Loucy (cell line): ENCODE measurements at regions not wholly inside any gene's neighbourhood (a gene's known extent, or its start where the extent isn't known, plus 50 kb on each side); places are given as distances from the start of the nearest gene placed in this dataset.

Experiments
- CTCF ChIP-seq: fragments of 200-600 bp; sonication (generic); conservative IDR thresholded peaks from 2 replicates; pipeline ENCODE4 v1.5.1; 2014; ENCODE audit warnings: mild to moderate bottlenecking, antibody characterized with exemption, low read length
- EZH2phosphoT487 ChIP-seq: fragments of 200-600 bp; IDR thresholded peaks from 2 replicates; pipeline ENCODE4 v1.6.1; 2018; ENCODE audit warnings: antibody characterized with exemption, mild to moderate bottlenecking, moderate library complexity, borderline replicate concordance

DNA sequence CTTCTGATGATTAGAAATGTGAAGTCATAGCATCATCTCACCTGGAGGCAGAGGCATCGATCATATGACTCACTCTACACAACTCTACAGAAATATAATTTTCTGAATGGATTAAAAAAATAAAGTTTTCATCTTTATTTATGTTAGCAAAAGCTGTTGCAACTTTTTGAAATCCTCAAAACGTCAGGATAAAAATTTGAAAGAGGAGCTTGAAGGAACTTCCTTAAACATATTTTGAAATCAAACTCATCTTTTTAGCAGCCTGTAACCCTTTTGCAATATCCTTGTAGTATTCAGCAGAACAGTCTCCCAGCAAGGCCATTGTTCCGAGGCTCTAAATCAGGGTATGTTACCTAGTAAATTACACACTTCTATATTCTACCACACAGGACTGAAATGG lies 985.4 kb downstream of the PLOD2 start:
- TF ChIP-seq CTCF = no peak
- no peak for TF ChIP-seq EZH2phosphoT487
